Femur (tissue), 1 donor: ENCODE measurements at regions not wholly inside any gene's neighbourhood (a gene's known extent, or its start where the extent isn't known, plus 50 kb on each side); places are given as distances from the start of the nearest gene placed in this dataset.

Source experiments
- DNase-seq: peaks from one replicate; pipeline ENCODE4 v3.0.0-alpha.2; 2017

- peak; percentile 78 for DNase-seq
Measured at GRCh38 chr15:62558640-62559380, 393.7 kb upstream of the C2CD4B start.

- no peak for DNase-seq
Measured at GRCh38 chr15:62559381-62559733, 394.3 kb upstream of the C2CD4B start.

GRCh38 chr15:62561059-62561519 is 396.0 kb upstream of the C2CD4B start:
- no peak for DNase-seq

- DNase-seq, result no peak
Measured at GRCh38 chr15:62561571-62561970, 396.5 kb upstream of the C2CD4B start.

GRCh38 chr15:62564886-62565633 is 400.0 kb upstream of the C2CD4B start:
- no peak for DNase-seq

GRCh38 chr15:62565634-62566026 is 400.5 kb upstream of the C2CD4B start:
- DNase-seq, result no peak

- DNase-seq, result no peak
Measured at GRCh38 chr15:62566248-62566647, 401.2 kb upstream of the C2CD4B start.

- no peak for DNase-seq
Measured at GRCh38 chr15:62567501-62567900, 402.4 kb upstream of the C2CD4B start.

- DNase-seq, result no peak
Measured at GRCh38 chr15:62568004-62568403, 402.9 kb upstream of the C2CD4B start.

- no peak for DNase-seq
Measured at GRCh38 chr15:62568702-62569101, 403.6 kb upstream of the C2CD4B start.

- DNase-seq, result peak; percentile 60
Measured at GRCh38 chr15:62569460-62570404, 404.6 kb upstream of the C2CD4B start.

GRCh38 chr15:62570405-62570783 is 405.3 kb upstream of the C2CD4B start:
- DNase-seq, result no peak

- DNase-seq, result no peak
Measured at GRCh38 chr15:62571072-62571471, 406.0 kb upstream of the C2CD4B start.

GRCh38 chr15:62572797-62573196 is 407.7 kb upstream of the C2CD4B start:
- no peak for DNase-seq

GRCh38 chr15:62573876-62574275 is 408.8 kb upstream of the C2CD4B start:
- no peak for DNase-seq

GRCh38 chr15:62578546-62578945 is 413.5 kb upstream of the C2CD4B start:
- no peak for DNase-seq

- no peak for DNase-seq
Measured at GRCh38 chr15:62578960-62579359, 413.9 kb upstream of the C2CD4B start.

- DNase-seq, result no peak
Measured at GRCh38 chr15:62579842-62580241, 414.8 kb upstream of the C2CD4B start.

- no peak for DNase-seq
Measured at GRCh38 chr15:62582580-62582979, 417.5 kb upstream of the C2CD4B start.

GRCh38 chr15:62584301-62585235 is 419.5 kb upstream of the C2CD4B start:
- no peak for DNase-seq

- no peak for DNase-seq
Measured at GRCh38 chr15:62588938-62589670, 424.0 kb upstream of the C2CD4B start.
